ENCODE measurements at regions not wholly inside any gene's neighbourhood (a gene's known extent, or its start where the extent isn't known, plus 50 kb on each side); places are given as distances from the start of the nearest gene placed in this dataset.

DNA sequence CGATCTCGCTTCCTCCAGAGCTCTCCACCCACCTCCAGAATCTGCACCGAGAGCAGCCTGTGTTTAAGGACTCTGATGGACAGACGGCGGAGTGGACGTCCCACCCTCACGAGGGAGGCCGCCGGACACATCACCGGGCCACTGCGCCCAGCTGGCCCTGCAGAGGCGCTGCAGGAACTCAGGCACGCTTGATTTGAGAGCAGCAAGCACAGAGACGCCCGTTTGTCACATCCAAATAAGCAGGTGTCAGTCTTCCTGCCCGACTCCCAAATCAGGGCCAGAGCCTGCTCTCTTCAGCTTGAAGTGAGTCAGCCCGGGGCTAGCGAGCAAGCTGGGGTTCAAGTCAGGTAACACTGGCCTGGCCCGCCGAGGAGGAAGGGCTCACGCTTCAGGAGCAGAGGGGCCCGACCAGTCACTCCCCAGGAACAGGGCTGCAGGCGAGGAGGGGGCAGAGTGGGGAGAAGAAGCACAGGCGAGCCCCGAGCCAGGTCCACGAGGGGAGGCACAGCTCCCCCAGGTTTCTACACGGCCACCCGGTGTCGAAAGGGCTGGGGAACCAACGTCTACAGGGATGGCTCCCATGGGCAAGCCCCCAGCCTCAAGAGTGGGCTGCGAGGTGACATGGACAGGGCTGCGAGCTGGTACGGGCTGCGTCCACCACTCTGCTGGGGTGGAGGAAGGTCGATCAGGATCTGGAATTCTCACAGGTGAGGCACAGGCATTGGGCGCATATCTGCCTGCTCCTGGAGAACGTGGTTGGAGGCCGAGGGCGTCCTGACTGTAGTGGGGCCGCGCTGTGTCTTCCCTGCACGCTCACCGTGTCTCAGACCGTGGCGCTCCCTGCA lies 52.5 kb upstream of the CTDP1 start:
- DNase-seq (ENCODE audit: low read depth in 2 of 2) = no peak

- no peak for DNase-seq (ENCODE audit: low read depth in 2 of 2)
Observed at GRCh38 chr18:79627750-79628294, 51.8 kb upstream of the CTDP1 start.

- no peak for DNase-seq (ENCODE audit: low read depth in 2 of 2)
Observed at GRCh38 chr18:79628416-79629248, 51.0 kb upstream of the CTDP1 start.

DNA sequence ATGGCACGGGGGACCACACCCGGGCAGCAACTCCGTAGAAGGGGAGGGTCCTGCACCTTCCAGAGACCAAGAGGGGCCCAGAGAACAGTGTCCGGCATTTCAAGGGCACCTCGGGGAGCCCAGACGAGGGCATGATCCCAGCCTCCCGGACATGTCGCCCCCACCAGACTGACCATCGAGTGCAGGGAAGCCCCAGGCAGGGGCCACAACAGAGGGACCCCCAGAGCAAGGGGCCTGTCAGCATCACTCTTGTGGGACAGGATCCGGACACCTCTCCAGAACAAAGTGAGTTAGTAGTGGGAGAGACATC lies 50.4 kb upstream of the CTDP1 start:
- DNase-seq (ENCODE audit: low read depth in 2 of 2) = no peak

DNA sequence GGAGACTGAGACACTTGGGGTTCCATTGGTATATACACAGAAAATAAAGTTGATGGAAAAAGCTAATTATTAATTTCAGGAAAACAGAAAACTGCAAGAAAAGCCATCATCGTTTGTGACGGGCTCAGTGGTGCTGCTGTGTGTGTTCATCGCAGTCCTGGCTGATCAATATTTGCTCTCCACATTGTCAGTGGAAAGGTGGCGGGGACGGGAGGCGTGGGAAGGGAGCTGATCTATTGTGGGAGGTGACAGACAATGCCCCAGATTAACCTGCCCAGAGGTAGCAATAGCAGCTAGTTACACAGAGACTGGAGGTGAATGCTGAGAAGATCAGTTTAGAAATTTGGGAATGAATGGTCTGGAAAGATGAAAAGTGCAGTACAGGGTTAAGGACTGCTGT lies 50.0 kb upstream of the CTDP1 start:
- no peak for DNase-seq (ENCODE audit: low read depth in 2 of 2)

Measured in dermis microvascular lymphatic vessel endothelial cell (primary cell).